Liver (tissue), 7 donors: ENCODE measurements at regions not wholly inside any gene's neighbourhood (a gene's known extent, or its start where the extent isn't known, plus 50 kb on each side); places are given as distances from the start of the nearest gene placed in this dataset.

ENCODE experiments used
- DNase-seq: peaks from one replicate; pipeline ENCODE4 v3.0.0-alpha.2; 2017; ENCODE audit warnings: low spot score
- H3K27ac ChIP-seq, 2 donors: one replicate each; pipeline ENCODE4 v1.7.0; 2013; ENCODE audit warnings: inconsistent platforms in 2 of 2, low read length in 2 of 2, control low read depth in 1 of 2, low read depth in 1 of 2, mild to moderate bottlenecking in 1 of 2
- H3K27me3 ChIP-seq, 4 donors: one replicate each; pipeline versions ENCODE4 v1.6.1 to v1.7.0; 2013; ENCODE audit warnings: low read length in 3 of 4, inconsistent platforms in 1 of 4, mild to moderate bottlenecking in 1 of 4, moderate library complexity in 1 of 4; ENCODE audit not compliant: control insufficient read depth in 4 of 4, insufficient read depth in 4 of 4
- H3K36me3 ChIP-seq, 4 donors: one replicate each; pipeline versions ENCODE4 v1.6.1 to v1.7.0; 2013; ENCODE audit warnings: low read length in 3 of 4, mild to moderate bottlenecking in 3 of 4, low read depth in 1 of 4, moderate library complexity in 1 of 4; ENCODE audit not compliant: control insufficient read depth in 4 of 4, insufficient read depth in 3 of 4
- H3K4me1 ChIP-seq, 4 donors: one replicate each; pipeline versions ENCODE4 v1.6.1 to v1.7.0; 2013; ENCODE audit warnings: low read length in 3 of 4, mild to moderate bottlenecking in 3 of 4, moderate library complexity in 1 of 4; ENCODE audit not compliant: control insufficient read depth in 4 of 4, insufficient read depth in 4 of 4
- H3K4me3 ChIP-seq, 3 donors: one replicate each; pipeline versions ENCODE4 v1.6.1 to v1.7.0; 2013; ENCODE audit warnings: low read length in 3 of 3, control low read depth in 1 of 3, low read depth in 1 of 3, mild to moderate bottlenecking in 1 of 3
- H3K9ac ChIP-seq, 2 donors: one replicate each; pipeline ENCODE4 v1.7.0; 2013; ENCODE audit warnings: low read length in 2 of 2, mild to moderate bottlenecking in 2 of 2, moderate library complexity in 2 of 2, control low read depth in 1 of 2, low read depth in 1 of 2
- H3K9me3 ChIP-seq, 4 donors: one replicate each; pipeline versions ENCODE4 v1.6.1 to v1.7.0; 2013; ENCODE audit warnings: low read length in 3 of 4; ENCODE audit not compliant: control insufficient read depth in 4 of 4
- ATF3 ChIP-seq: IDR thresholded peaks from 2 replicates; pipeline ENCODE4 v1.6.1; 2016; ENCODE audit warnings: antibody characterized with exemption
- EGR1 ChIP-seq, 2 donors: IDR thresholded peaks; 2 replicates each; pipeline ENCODE4 v1.6.1; 2016 to 2018; ENCODE audit warnings: antibody characterized with exemption in 2 of 2, low read depth in 2 of 2
- FOXA1 ChIP-seq: IDR thresholded peaks from 2 replicates; pipeline ENCODE4 v1.6.1; 2016; ENCODE audit warnings: antibody characterized with exemption
- FOXA2 ChIP-seq: IDR thresholded peaks from 2 replicates; pipeline ENCODE4 v1.6.1; 2016; ENCODE audit warnings: antibody characterized with exemption
- GABPA ChIP-seq, 2 donors: IDR thresholded peaks in 1 of 2; conservative IDR thresholded peaks in 1 of 2; 2 replicates each; pipeline ENCODE4 v1.6.1; 2016; ENCODE audit warnings: antibody characterized with exemption in 2 of 2, mild to moderate bottlenecking in 1 of 2, moderate library complexity in 1 of 2
- HNF4A ChIP-seq, 2 donors: conservative IDR thresholded peaks; 2 replicates each; pipeline ENCODE4 v1.6.1; 2016; ENCODE audit warnings: antibody characterized with exemption in 2 of 2, mild to moderate bottlenecking in 2 of 2
- HNF4G ChIP-seq: IDR thresholded peaks from 2 replicates; pipeline ENCODE4 v1.6.1; 2016; ENCODE audit warnings: antibody characterized with exemption
- JUND ChIP-seq, 2 donors: IDR thresholded peaks; 2 replicates each; pipeline ENCODE4 v1.6.1; 2016; ENCODE audit warnings: antibody characterized with exemption in 2 of 2
- MAX ChIP-seq: IDR thresholded peaks from 2 replicates; pipeline ENCODE4 v1.6.1; 2016; ENCODE audit warnings: antibody characterized with exemption
- NR2F2 ChIP-seq: IDR thresholded peaks from 2 replicates; pipeline ENCODE4 v1.6.1; 2016; ENCODE audit warnings: antibody characterized with exemption
- RAD21 ChIP-seq, 2 donors: IDR thresholded peaks; 2 replicates each; pipeline ENCODE4 v1.6.1; 2016; ENCODE audit warnings: antibody characterized with exemption in 2 of 2, mild to moderate bottlenecking in 2 of 2
- REST ChIP-seq: IDR thresholded peaks from 2 replicates; pipeline ENCODE4 v1.6.1; 2016; ENCODE audit warnings: antibody characterized with exemption, mild to moderate bottlenecking
- RXRA ChIP-seq, 2 donors: IDR thresholded peaks; 2 replicates each; pipeline ENCODE4 v1.6.1; 2017 to 2018; ENCODE audit warnings: antibody characterized with exemption in 2 of 2, mild to moderate bottlenecking in 1 of 2
- SP1 ChIP-seq: IDR thresholded peaks from 2 replicates; pipeline ENCODE4 v1.6.1; 2018; ENCODE audit warnings: antibody characterized with exemption, mild to moderate bottlenecking
- TAF1 ChIP-seq: conservative IDR thresholded peaks from 2 replicates; pipeline ENCODE4 v1.6.1; 2016; ENCODE audit warnings: antibody characterized with exemption, mild to moderate bottlenecking
- YY1 ChIP-seq: IDR thresholded peaks from 2 replicates; pipeline ENCODE4 v1.6.1; 2016; ENCODE audit warnings: antibody characterized with exemption, mild to moderate bottlenecking
- WGBS: extraction: QIAGEN DNeasy Blood & Tissue Kit; methylation state at CpG from one replicate; pipeline ENCODE4 v1.1.7; 2013; 5-methylcytosine and 5-hydroxymethylcytosine counted together
- TF ChIP-seq, protein P1 (sequence below): IDR thresholded peaks from 2 replicates; pipeline ENCODE4 v1.6.1; 2016; ENCODE audit warnings: antibody characterized with exemption
- donor health status: healthy.
- donor health status: healthy.
- donor health status: healthy.
- donor health status: healthy.

- TF ChIP-seq REST: no peak
- no peak for TF ChIP-seq NR2F2
- TF ChIP-seq RAD21 (IDR thresholded peaks at IDR 0.05): no peak
- no peak for TF ChIP-seq FOXA1
- TF ChIP-seq ATF3: no peak
Measured at GRCh38 chr3:112730210-112730609, 89.3 kb upstream of the CCDC80 start (continued).

DNA sequence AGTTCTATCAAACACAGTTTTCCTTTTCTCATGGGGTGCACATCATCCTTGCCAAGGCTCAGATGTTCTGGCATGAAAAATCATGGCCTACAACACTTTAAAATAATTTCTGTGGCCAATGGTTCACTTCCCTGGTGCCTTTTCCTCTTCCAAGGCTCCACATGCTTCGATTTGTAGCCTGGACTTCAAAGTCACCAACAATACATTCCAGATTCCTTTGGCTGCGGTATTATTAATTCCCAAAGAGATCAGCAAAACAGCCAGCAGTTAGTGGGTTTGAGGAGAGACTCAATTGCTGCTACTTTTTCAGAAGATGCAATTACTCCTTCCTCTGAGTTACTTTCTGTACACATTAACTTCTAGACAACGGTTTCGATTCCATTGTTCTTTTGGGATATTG is 80.3 kb upstream of the CCDC80 start:
- no peaks in the 10 kb centered on the region for H3K9me3 ChIP-seq
- 77% methylated on average over 4 of the region's 4 CpGs for WGBS
- H3K9ac ChIP-seq: no peak overlapping the region
- peaks cover 0 to 3% (median 0%) of the 10 kb centered on the region in 4 donors for H3K27me3 ChIP-seq
- TF ChIP-seq SP1: no peak
- no peak for TF ChIP-seq YY1
- TF ChIP-seq, protein P1, sequence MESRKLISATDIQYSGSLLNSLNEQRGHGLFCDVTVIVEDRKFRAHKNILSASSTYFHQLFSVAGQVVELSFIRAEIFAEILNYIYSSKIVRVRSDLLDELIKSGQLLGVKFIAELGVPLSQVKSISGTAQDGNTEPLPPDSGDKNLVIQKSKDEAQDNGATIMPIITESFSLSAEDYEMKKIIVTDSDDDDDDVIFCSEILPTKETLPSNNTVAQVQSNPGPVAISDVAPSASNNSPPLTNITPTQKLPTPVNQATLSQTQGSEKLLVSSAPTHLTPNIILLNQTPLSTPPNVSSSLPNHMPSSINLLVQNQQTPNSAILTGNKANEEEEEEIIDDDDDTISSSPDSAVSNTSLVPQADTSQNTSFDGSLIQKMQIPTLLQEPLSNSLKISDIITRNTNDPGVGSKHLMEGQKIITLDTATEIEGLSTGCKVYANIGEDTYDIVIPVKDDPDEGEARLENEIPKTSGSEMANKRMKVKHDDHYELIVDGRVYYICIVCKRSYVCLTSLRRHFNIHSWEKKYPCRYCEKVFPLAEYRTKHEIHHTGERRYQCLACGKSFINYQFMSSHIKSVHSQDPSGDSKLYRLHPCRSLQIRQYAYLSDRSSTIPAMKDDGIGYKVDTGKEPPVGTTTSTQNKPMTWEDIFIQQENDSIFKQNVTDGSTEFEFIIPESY: no peak
- no peak for TF ChIP-seq NR2F2
- TF ChIP-seq GABPA (IDR thresholded peaks at IDR 0.05 in 1 of 2, conservative IDR thresholded peaks at IDR 0.05 in 1 of 2): no peak
- no peak for TF ChIP-seq HNF4A (conservative IDR thresholded peaks at IDR 0.05)
- no peak for TF ChIP-seq EGR1 (IDR thresholded peaks at IDR 0.05; ENCODE audit: low read depth in 2 of 2)
- TF ChIP-seq TAF1: no peak
- TF ChIP-seq HNF4G: no peak
- no peak for TF ChIP-seq ATF3
- no peak for TF ChIP-seq REST
- TF ChIP-seq JUND (IDR thresholded peaks at IDR 0.05): no peak
- TF ChIP-seq RXRA (IDR thresholded peaks at IDR 0.05): no peak
- no peak for TF ChIP-seq MAX
- no peak for TF ChIP-seq FOXA2
- no peak overlapping the region for H3K27ac ChIP-seq
- H3K4me3 ChIP-seq: no peak overlapping the region
- no peaks in the 10 kb centered on the region for H3K4me1 ChIP-seq
- DNase-seq: no peak
- no peaks in the 10 kb centered on the region for H3K36me3 ChIP-seq
